KMS-11 (cell line): ENCODE measurements at regions not wholly inside any gene's neighbourhood (a gene's known extent, or its start where the extent isn't known, plus 50 kb on each side); places are given as distances from the start of the nearest gene placed in this dataset.

Experiments
- H2AFZ ChIP-seq: fragments of 200-600 bp; sonication (generic); 2 replicates; pipeline ENCODE4 v1.6.1; 2016; ENCODE audit warnings: antibody characterized with exemption, mixed run types, low read depth
- H3K27ac ChIP-seq: fragments of 200-600 bp; sonication (generic); 2 replicates; pipeline ENCODE4 v1.6.1; 2016; ENCODE audit warnings: mild to moderate bottlenecking, mixed run types
- H3K27me3 ChIP-seq: fragments of 200-600 bp; sonication (generic); 2 replicates; pipeline ENCODE4 v1.6.1; 2017; ENCODE audit warnings: mild to moderate bottlenecking, low read depth, mixed run types, moderate library complexity; ENCODE audit not compliant: insufficient read depth
- H3K36me3 ChIP-seq: fragments of 200-600 bp; sonication (generic); 2 replicates; pipeline ENCODE4 v1.6.1; 2017; ENCODE audit warnings: mild to moderate bottlenecking, mixed run types; ENCODE audit not compliant: insufficient read depth
- H3K4me1 ChIP-seq: fragments of 200-600 bp; sonication (generic); 2 replicates; pipeline ENCODE4 v1.6.1; 2016; ENCODE audit warnings: mild to moderate bottlenecking, low read depth, mixed run types; ENCODE audit not compliant: poor library complexity, severe bottlenecking
- H3K4me2 ChIP-seq: fragments of 200-600 bp; sonication (generic); 2 replicates; pipeline ENCODE4 v1.7.0; 2016; ENCODE audit warnings: mild to moderate bottlenecking, mixed run types
- H3K4me3 ChIP-seq: fragments of 200-600 bp; sonication (generic); IDR thresholded peaks from 2 replicates; pipeline ENCODE4 v1.6.1; 2017; ENCODE audit warnings: low read depth, low read length, mixed read lengths; ENCODE audit not compliant: insufficient read depth
- H3K79me2 ChIP-seq: fragments of 200-600 bp; sonication (generic); 2 replicates; pipeline ENCODE4 v1.6.1; 2016; ENCODE audit warnings: low read depth, mixed run types; ENCODE audit not compliant: insufficient read depth
- H3K9ac ChIP-seq: fragments of 200-600 bp; sonication (generic); 2 replicates; pipeline ENCODE4 v1.6.1; 2016; ENCODE audit warnings: mild to moderate bottlenecking, mixed run types
- H4K20me1 ChIP-seq: fragments of 200-600 bp; sonication (generic); 2 replicates; pipeline ENCODE4 v1.6.1; 2016; ENCODE audit warnings: mild to moderate bottlenecking, mixed run types; ENCODE audit not compliant: insufficient read depth
- CTCF ChIP-seq: fragments of 200-600 bp; sonication (generic); conservative IDR thresholded peaks from 2 replicates; pipeline ENCODE4 v1.6.1; 2017; ENCODE audit warnings: low read depth, mild to moderate bottlenecking, antibody characterized with exemption, low read length, moderate library complexity, mixed read lengths

DNA sequence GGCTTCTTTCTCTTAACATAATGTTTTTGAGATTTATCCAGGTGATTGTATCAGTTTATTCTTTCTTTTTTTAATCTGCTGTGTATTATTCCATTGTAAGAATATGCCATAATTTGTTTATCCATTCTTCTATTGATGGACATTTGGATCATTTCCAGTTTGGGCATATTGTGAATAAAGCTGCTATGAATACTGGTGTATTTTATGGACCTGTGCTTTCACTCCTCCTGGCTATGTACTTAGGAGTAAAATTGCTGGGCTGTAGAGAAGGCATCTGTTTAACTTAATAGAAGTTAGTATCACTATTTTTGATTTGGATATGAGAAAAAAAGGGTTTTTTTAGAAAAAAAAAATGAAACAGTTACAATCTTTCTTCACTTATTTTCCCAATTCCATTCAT is 50.0 kb upstream of the FAM9C start:
- Histone ChIP-seq H4K20me1 (no peaks in the 10 kb centered on the region), H2AFZ (no peak overlapping the region), H3K4me2 (no peak overlapping the region), H3K4me1 (peaks cover 4% of the 10 kb centered on the region), H3K79me2 (no peaks in the 10 kb centered on the region), H3K27ac (no peak overlapping the region), H3K9ac (no peak overlapping the region), H3K4me3 (no peak overlapping the region), H3K27me3 (no peaks in the 10 kb centered on the region), H3K36me3 (no peaks in the 10 kb centered on the region)
- TF ChIP-seq CTCF: no peak
